ENCODE measurements at regions not wholly inside any gene's neighbourhood (a gene's known extent, or its start where the extent isn't known, plus 50 kb on each side); places are given as distances from the start of the nearest gene placed in this dataset.

DNA sequence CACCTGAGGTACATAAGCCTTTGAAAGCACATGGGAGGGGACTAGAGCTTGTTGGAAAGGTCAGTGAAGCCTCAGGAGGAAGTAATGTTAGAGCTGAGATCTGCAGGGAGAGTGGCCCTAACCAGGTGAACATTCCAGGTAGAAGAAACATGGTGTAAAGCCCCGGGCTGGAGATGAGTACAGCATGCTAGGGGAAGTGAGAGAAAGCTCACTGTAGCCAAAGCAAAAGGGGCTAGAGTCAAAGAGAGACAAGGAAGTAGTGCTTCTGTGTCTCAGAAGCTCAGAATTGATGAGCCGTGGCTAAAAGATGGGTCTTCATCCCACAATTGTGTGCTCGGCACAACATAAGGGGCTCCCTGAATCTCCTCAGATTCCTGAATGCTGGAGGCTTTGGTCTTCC, 481.8 kb downstream of the XYLT1 start:
- Mint-ChIP-seq H3K4me3 (ENCODE audit: low read depth, unreplicated experiment) (no peak overlapping the region), H3K9me3 (ENCODE audit: low read depth, unreplicated experiment) (peaks cover 23% of the 10 kb centered on the region), H3K27me3 (ENCODE audit: unreplicated experiment) (no peaks in the 10 kb centered on the region), H3K4me1 (ENCODE audit: low read depth, unreplicated experiment) (no peaks in the 10 kb centered on the region), H3K27ac (ENCODE audit: unreplicated experiment) (no peak overlapping the region), H3K36me3 (ENCODE audit: insufficient read depth, unreplicated experiment) (no peaks in the 10 kb centered on the region)
- DNase-seq = no peak
- TF ChIP-seq, protein P1, sequence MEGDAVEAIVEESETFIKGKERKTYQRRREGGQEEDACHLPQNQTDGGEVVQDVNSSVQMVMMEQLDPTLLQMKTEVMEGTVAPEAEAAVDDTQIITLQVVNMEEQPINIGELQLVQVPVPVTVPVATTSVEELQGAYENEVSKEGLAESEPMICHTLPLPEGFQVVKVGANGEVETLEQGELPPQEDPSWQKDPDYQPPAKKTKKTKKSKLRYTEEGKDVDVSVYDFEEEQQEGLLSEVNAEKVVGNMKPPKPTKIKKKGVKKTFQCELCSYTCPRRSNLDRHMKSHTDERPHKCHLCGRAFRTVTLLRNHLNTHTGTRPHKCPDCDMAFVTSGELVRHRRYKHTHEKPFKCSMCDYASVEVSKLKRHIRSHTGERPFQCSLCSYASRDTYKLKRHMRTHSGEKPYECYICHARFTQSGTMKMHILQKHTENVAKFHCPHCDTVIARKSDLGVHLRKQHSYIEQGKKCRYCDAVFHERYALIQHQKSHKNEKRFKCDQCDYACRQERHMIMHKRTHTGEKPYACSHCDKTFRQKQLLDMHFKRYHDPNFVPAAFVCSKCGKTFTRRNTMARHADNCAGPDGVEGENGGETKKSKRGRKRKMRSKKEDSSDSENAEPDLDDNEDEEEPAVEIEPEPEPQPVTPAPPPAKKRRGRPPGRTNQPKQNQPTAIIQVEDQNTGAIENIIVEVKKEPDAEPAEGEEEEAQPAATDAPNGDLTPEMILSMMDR (IDR thresholded peaks at IDR 0.05; ENCODE audit: unreplicated experiment) = no peak
- no TSS peak for BruUV-seq (replicated peaks)
- intact Hi-C loops (cut with micrococcal nuclease; ENCODE audit: unreplicated experiment) = loop anchor here (1.0 kb wide), 1 partner anchor 13 kb away; no protein-coding TSS in a partner anchor
- CTCF ChIA-PET = no interaction called here

DNA sequence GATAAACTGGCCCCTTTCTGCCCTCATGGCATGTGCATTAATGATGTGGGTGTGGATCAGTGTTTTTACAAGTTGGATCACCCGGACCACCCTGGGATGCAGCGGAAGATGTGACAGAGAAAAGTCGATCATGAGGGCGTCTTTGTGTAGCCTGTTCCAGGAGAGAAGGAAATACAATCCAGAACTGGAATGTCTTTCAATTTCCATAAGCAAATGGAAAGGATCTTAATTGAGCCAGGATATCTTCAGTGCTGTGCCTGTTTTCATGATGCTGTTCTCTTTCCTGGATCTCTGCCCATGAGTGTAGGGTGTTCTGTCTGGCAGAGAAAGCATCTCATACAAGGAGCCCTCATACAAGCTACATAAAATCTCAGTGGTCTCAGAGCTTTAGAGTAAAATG, 481.4 kb downstream of the XYLT1 start:
- BruUV-seq (replicated peaks) = no TSS peak
- Mint-ChIP-seq H3K36me3 (ENCODE audit: insufficient read depth, unreplicated experiment) (no peaks in the 10 kb centered on the region), H3K27ac (ENCODE audit: unreplicated experiment) (no peak overlapping the region), H3K27me3 (ENCODE audit: unreplicated experiment) (no peaks in the 10 kb centered on the region), H3K9me3 (ENCODE audit: low read depth, unreplicated experiment) (peaks cover 24% of the 10 kb centered on the region), H3K4me3 (ENCODE audit: low read depth, unreplicated experiment) (no peak overlapping the region), H3K4me1 (ENCODE audit: low read depth, unreplicated experiment) (no peaks in the 10 kb centered on the region)
- intact Hi-C loops (cut with micrococcal nuclease; ENCODE audit: unreplicated experiment) = loop anchor here (1.0 kb wide), 1 partner anchor 13 kb away; no protein-coding TSS in a partner anchor
- no peak for DNase-seq
- CTCF ChIA-PET = no interaction called here
- TF ChIP-seq, protein P1 (IDR thresholded peaks at IDR 0.05; ENCODE audit: unreplicated experiment) = no peak

DNA sequence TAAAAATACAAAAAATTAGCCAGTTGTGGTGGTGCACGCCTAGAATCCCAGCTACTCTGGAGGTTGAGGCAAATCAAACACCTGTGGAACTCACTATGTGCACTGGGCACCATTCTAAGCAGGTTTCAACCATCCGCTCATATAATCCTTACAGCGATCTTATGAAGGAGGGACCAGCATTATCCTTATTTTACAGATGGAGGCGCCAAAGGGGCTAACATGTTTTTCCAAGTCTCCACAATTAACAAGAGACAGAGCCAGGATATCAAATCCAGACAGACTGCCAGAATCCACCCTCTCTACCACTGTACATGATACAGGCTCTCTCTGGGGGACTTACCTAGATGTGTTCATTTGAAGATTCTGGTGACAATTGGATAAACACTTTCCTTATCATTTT, 479.0 kb downstream of the XYLT1 start:
- no peak overlapping the region for H3K4me3 Mint-ChIP-seq (ENCODE audit: low read depth, unreplicated experiment)
- no peak for DNase-seq

DNA sequence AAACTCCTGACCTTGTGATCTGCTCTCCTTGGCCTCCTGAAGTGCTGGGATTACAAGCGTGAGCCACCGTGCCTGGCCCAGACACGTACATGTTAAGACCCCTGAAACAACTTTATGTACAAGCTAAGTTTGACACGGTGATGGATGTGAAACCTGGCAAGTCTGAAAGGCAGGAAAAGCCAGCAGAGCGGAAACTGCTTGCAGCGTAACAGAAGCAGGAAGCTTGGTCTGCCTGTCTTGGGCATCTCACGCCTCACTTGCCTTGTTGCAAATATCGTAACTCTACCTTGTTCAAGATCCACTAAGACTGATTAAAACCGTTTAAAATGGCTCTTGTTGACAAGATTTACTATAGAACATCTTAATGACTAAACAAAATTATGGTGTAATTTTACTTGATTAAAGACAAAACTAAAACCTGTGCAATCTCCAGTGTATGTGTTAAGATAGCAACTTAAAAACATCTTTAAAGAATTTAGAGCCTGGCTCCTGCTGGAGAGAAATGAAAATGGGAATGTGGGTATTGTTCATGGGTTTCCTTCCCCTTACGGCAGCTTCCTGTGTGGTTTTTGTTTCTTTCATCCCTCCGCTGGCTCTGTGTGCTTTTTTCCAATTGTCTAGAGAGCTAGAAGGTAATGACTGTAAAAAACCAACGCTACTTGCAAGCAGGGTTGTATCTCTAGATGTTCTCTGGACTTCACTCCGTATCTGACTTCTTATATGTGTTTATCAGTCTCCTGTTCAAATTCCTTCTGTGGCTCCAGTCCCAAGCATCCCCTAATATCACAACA, 477.6 kb downstream of the XYLT1 start:
- no TSS peak for BruUV-seq (replicated peaks)
- Mint-ChIP-seq H3K27me3 (ENCODE audit: unreplicated experiment) (no peaks in the 10 kb centered on the region), H3K9me3 (ENCODE audit: low read depth, unreplicated experiment) (peaks cover 25% of the 10 kb centered on the region), H3K27ac (ENCODE audit: unreplicated experiment) (no peak overlapping the region), H3K4me3 (ENCODE audit: low read depth, unreplicated experiment) (no peak overlapping the region), H3K4me1 (ENCODE audit: low read depth, unreplicated experiment) (no peaks in the 10 kb centered on the region), H3K36me3 (ENCODE audit: insufficient read depth, unreplicated experiment) (no peaks in the 10 kb centered on the region)
- CTCF ChIA-PET = no interaction called here
- TF ChIP-seq, protein P1 (IDR thresholded peaks at IDR 0.05; ENCODE audit: unreplicated experiment) = no peak
- intact Hi-C loops (cut with micrococcal nuclease; ENCODE audit: unreplicated experiment) = no loop called here
- DNase-seq = no peak

More for the DNA sequence above, 479.0 kb downstream of the XYLT1 start:
- peaks cover 23% of the 10 kb centered on the region for H3K9me3 Mint-ChIP-seq (ENCODE audit: low read depth, unreplicated experiment)
- CTCF ChIA-PET = no interaction called here
- intact Hi-C loops (cut with micrococcal nuclease; ENCODE audit: unreplicated experiment) = no loop called here
- H3K27me3 Mint-ChIP-seq (ENCODE audit: unreplicated experiment) = no peaks in the 10 kb centered on the region
- TF ChIP-seq, protein P1 (IDR thresholded peaks at IDR 0.05; ENCODE audit: unreplicated experiment) = no peak
- no peaks in the 10 kb centered on the region for H3K36me3 Mint-ChIP-seq (ENCODE audit: insufficient read depth, unreplicated experiment)
- no peak overlapping the region for H3K27ac Mint-ChIP-seq (ENCODE audit: unreplicated experiment)
- BruUV-seq (replicated peaks) = no TSS peak
- H3K4me1 Mint-ChIP-seq (ENCODE audit: low read depth, unreplicated experiment) = no peaks in the 10 kb centered on the region
